H1 (cell line): ENCODE measurements at regions not wholly inside any gene's neighbourhood (a gene's known extent, or its start where the extent isn't known, plus 50 kb on each side); places are given as distances from the start of the nearest gene placed in this dataset.

Experiments used
- CTCF ChIA-PET: fragments of 300-600 bp; sonication (Branson Sonifier 250); formaldehyde crosslinking; loops from one replicate; lab custom pipeline; 2021; ENCODE audit not compliant: partially characterized antibody; lab: Charles Lee
- POLR2A ChIA-PET: fragments of 300-600 bp; sonication (Branson Sonifier 250); formaldehyde crosslinking; loops from one replicate; lab custom pipeline; 2021; ENCODE audit warnings: inconsistent platforms; ENCODE audit not compliant: partially characterized antibody; lab: Charles Lee
- DNase-seq, 2 experiments: peaks; one replicate each; pipeline versions ENCODE4 v3.0.0 to v3.0.0-alpha.2; 2010 to 2022; ENCODE audit warnings: low spot score in 2 of 2, low read depth in 1 of 2, mixed read lengths in 1 of 2
- FAIRE-seq: peaks from 2 replicates; lab custom pipeline; 2011; peaks lifted over from hg19 to GRCh38; lab: Jason Lieb, UNC
- H2AFZ ChIP-seq: 2 replicates; pipeline ENCODE4 v1.8.1; 2012; ENCODE audit warnings: low read length, inconsistent platforms
- H2AK5ac ChIP-seq: 2 replicates; pipeline ENCODE4 v1.6.1; 2013; ENCODE audit warnings: low read depth, low read length
- H2BK120ac ChIP-seq: replicated peaks from 2 replicates; pipeline ENCODE3; 2013; ENCODE audit warnings: low read depth, low read length, inconsistent platforms
- H2BK12ac ChIP-seq: 2 replicates; pipeline ENCODE4 v1.6.1; 2013; ENCODE audit warnings: low read depth, low read length
- H2BK15ac ChIP-seq: 2 replicates; pipeline ENCODE4 v1.6.1; 2013; ENCODE audit warnings: low read length
- H2BK20ac ChIP-seq: 2 replicates; pipeline ENCODE4 v1.6.1; 2013; ENCODE audit warnings: low read length
- H2BK5ac ChIP-seq: 2 replicates; pipeline ENCODE4 v1.6.1; 2013; ENCODE audit warnings: low read depth, low read length
- H3K14ac ChIP-seq: 2 replicates; pipeline ENCODE4 v1.6.1; 2013; ENCODE audit warnings: inconsistent platforms; ENCODE audit not compliant: insufficient read length
- H3K18ac ChIP-seq: 2 replicates; pipeline ENCODE4 v1.6.1; 2013; ENCODE audit warnings: low read length; ENCODE audit errors: extremely low read depth
- H3K23ac ChIP-seq: 2 replicates; pipeline ENCODE4 v1.6.1; 2013; ENCODE audit warnings: inconsistent platforms; ENCODE audit not compliant: insufficient read length
- H3K23me2 ChIP-seq: 2 replicates; pipeline ENCODE4 v1.6.1; 2013; ENCODE audit warnings: low read depth, low read length
- H3K27ac ChIP-seq: 2 replicates; pipeline ENCODE4 v1.6.1; 2011; ENCODE audit warnings: low read depth, low read length, inconsistent platforms
- H3K27me3 ChIP-seq, 4 experiments: replicated peaks in 1 of 4; 1 replicate in 1 of 4; 2 replicates in 3 of 4; pipeline versions ENCODE4 v1.6.1 to v1.8.1; 2011 to 2013; ENCODE audit warnings: low read length in 3 of 4, mild to moderate bottlenecking in 3 of 4, inconsistent platforms in 2 of 4, mixed read lengths in 2 of 4, moderate library complexity in 1 of 4; ENCODE audit not compliant: control insufficient read depth in 3 of 4, insufficient read depth in 3 of 4; ENCODE audit errors: extremely low read depth in 1 of 4
- H3K36me3 ChIP-seq, 4 experiments: 2 replicates each; pipeline versions ENCODE4 v1.6.1 to v1.8.1; 2011 to 2013; ENCODE audit warnings: mild to moderate bottlenecking in 4 of 4, low read length in 3 of 4, moderate library complexity in 2 of 4, control low read depth in 1 of 4, inconsistent platforms in 1 of 4; ENCODE audit not compliant: insufficient read depth in 4 of 4, control insufficient read depth in 2 of 4
- H3K4ac ChIP-seq: replicated peaks from 2 replicates; pipeline ENCODE3; 2013; ENCODE audit warnings: low read length, low read depth, mixed read lengths, inconsistent platforms; ENCODE audit not compliant: insufficient read length
- H3K4me1 ChIP-seq, 4 experiments: replicated peaks in 1 of 4; 1 replicate in 1 of 4; 2 replicates in 3 of 4; pipeline versions ENCODE4 v1.6.1 to v1.8.1; 2011 to 2013; ENCODE audit warnings: low read length in 3 of 4, inconsistent platforms in 2 of 4, mixed read lengths in 1 of 4; ENCODE audit not compliant: insufficient read depth in 4 of 4, control insufficient read depth in 3 of 4
- H3K4me2 ChIP-seq, 2 experiments: 2 replicates each; pipeline versions ENCODE4 v1.6.1 to v1.8.1; 2011 to 2013; ENCODE audit warnings: low read depth in 2 of 2, low read length in 2 of 2, control low read depth in 1 of 2, inconsistent platforms in 1 of 2, mild to moderate bottlenecking in 1 of 2; ENCODE audit not compliant: insufficient read depth in 1 of 2
- H3K4me3 ChIP-seq, 4 experiments: fragments of 200-600, 300-600 bp in 1 of 4; sonication (generic), shearing (Covaris generic), sonication (Bioruptor Twin) in 1 of 4; 2 replicates each; pipeline versions ENCODE4 v1.5.1 to v1.8.1; 2011 to 2016; ENCODE audit warnings: low read length in 4 of 4, low read depth in 3 of 4, control low read depth in 2 of 4, inconsistent platforms in 2 of 4, mild to moderate bottlenecking in 2 of 4, mixed read lengths in 1 of 4, moderate library complexity in 1 of 4; ENCODE audit not compliant: insufficient read depth in 2 of 4; ENCODE audit errors: extremely low read depth in 1 of 4
- H3K56ac ChIP-seq: replicated peaks from 2 replicates; pipeline ENCODE3; 2013; ENCODE audit warnings: low read depth, mild to moderate bottlenecking, mixed read lengths, low read length, inconsistent platforms; ENCODE audit not compliant: insufficient read length
- H3K79me1 ChIP-seq: 2 replicates; pipeline ENCODE4 v1.6.1; 2013; ENCODE audit warnings: low read depth, low read length, control low read depth
- H3K79me2 ChIP-seq, 2 experiments: 2 replicates each; pipeline versions ENCODE4 v1.6.1 to v1.8.1; 2012 to 2013; ENCODE audit warnings: low read length in 2 of 2, mild to moderate bottlenecking in 2 of 2, inconsistent platforms in 1 of 2; ENCODE audit not compliant: insufficient read depth in 2 of 2, control insufficient read depth in 1 of 2
- H3K9ac ChIP-seq, 4 experiments: replicated peaks in 1 of 4; 1 replicate in 1 of 4; 2 replicates in 3 of 4; pipeline versions ENCODE4 v1.6.1 to v1.8.1; 2011 to 2013; ENCODE audit warnings: low read depth in 3 of 4, low read length in 3 of 4, control low read depth in 2 of 4, mild to moderate bottlenecking in 2 of 4, moderate library complexity in 2 of 4, inconsistent platforms in 1 of 4; ENCODE audit errors: extremely low read depth in 1 of 4
- H3K9me3 ChIP-seq, 2 experiments: 2 replicates each; pipeline versions ENCODE4 v1.6.1 to v1.8.1; 2012 to 2013; ENCODE audit warnings: mild to moderate bottlenecking in 2 of 2, moderate library complexity in 2 of 2, control low read depth in 1 of 2, inconsistent platforms in 1 of 2, low read depth in 1 of 2, low read length in 1 of 2, mixed read lengths in 1 of 2; ENCODE audit not compliant: insufficient read depth in 2 of 2
- H4K20me1 ChIP-seq, 2 experiments: replicated peaks in 1 of 2; 2 replicates each; pipeline versions ENCODE3 to v1.8.1; 2011 to 2013; ENCODE audit warnings: inconsistent platforms in 2 of 2, low read length in 2 of 2, mild to moderate bottlenecking in 1 of 2; ENCODE audit not compliant: insufficient read depth in 2 of 2, control insufficient read depth in 1 of 2
- H4K5ac ChIP-seq: 2 replicates; pipeline ENCODE4 v1.6.1; 2013; ENCODE audit warnings: low read length, low read depth, mixed read lengths, inconsistent platforms; ENCODE audit not compliant: insufficient read length
- H4K8ac ChIP-seq: 2 replicates; pipeline ENCODE4 v1.8.0; 2013; ENCODE audit warnings: mild to moderate bottlenecking, moderate library complexity, low read length, inconsistent platforms; ENCODE audit not compliant: insufficient read depth; ENCODE audit errors: extremely low read depth
- H4K91ac ChIP-seq: replicated peaks from 2 replicates; pipeline ENCODE3; 2013; ENCODE audit warnings: low read length, mixed read lengths, inconsistent platforms; ENCODE audit not compliant: insufficient read length
- CREB1 ChIP-seq: IDR thresholded peaks from 2 replicates; pipeline ENCODE4 v1.6.1; 2012; ENCODE audit warnings: inconsistent platforms
- EGR1 ChIP-seq: IDR thresholded peaks from 2 replicates; pipeline ENCODE4 v1.6.1; 2011; ENCODE audit warnings: low read depth, low read length, borderline replicate concordance
- EP300 ChIP-seq, 2 experiments: IDR thresholded peaks; 1 replicate in 1 of 2; 2 replicates in 1 of 2; pipeline ENCODE4 v1.6.1; 2011 to 2012; ENCODE audit warnings: low read depth in 2 of 2, low read length in 2 of 2, mild to moderate bottlenecking in 2 of 2, borderline replicate concordance in 1 of 2, inconsistent platforms in 1 of 2, moderate library complexity in 1 of 2
- FOSL1 ChIP-seq: IDR thresholded peaks from 2 replicates; pipeline ENCODE4 v1.6.1; 2011; ENCODE audit warnings: mild to moderate bottlenecking, low read depth, low read length, moderate library complexity; ENCODE audit not compliant: insufficient read depth
- KDM1A ChIP-seq: fragments of 200-600, 300-600 bp; sonication (generic); IDR thresholded peaks from 2 replicates; pipeline ENCODE4 v1.7.1; 2016; ENCODE audit warnings: mild to moderate bottlenecking, low read length, borderline replicate concordance
- USF2 ChIP-seq: IDR thresholded peaks from 2 replicates; pipeline ENCODE4 v1.6.1; 2011; ENCODE audit warnings: low read length, improper control_type of control experiment
- WGBS, 2 experiments: shearing (Covaris generic) in 1 of 2; methylation state at CpG; one replicate each; pipeline versions ENCODE4 v1.1.6 to v1.1.7; 2013 to 2015; ENCODE audit warnings: low lambda C conversion rate in 2 of 2, mixed read lengths in 2 of 2, inconsistent platforms in 1 of 2, low coverage in 1 of 2, missing lambda C conversion rate in 1 of 2; ENCODE audit not compliant: insufficient replicate concordance in 2 of 2, insufficient coverage in 1 of 2, insufficient read length in 1 of 2; ENCODE audit errors: extremely low coverage in 1 of 2, missing lambda C conversion rate in 1 of 2; 5-methylcytosine and 5-hydroxymethylcytosine counted together

GRCh38 chr2:153417077-153417476 is 61.5 kb downstream of the RPRM start:
- DNase-seq = no peak
- Histone ChIP-seq H3K9ac (no peak overlapping the region), H3K23me2 (no peaks in the 10 kb centered on the region), H3K9me3 (no peaks in the 10 kb centered on the region), H3K4me2 (no peak overlapping the region), H2AK5ac (no peak overlapping the region), H3K27ac (no peak overlapping the region), H2BK20ac (no peak overlapping the region), H2BK12ac (no peak overlapping the region), H4K91ac (no peak overlapping the region), H3K23ac (no peak overlapping the region), H2AFZ (no peak overlapping the region), H2BK15ac (no peak overlapping the region), H3K14ac (no peak overlapping the region), H3K56ac (no peak overlapping the region), H2BK5ac (no peak overlapping the region), H3K4me3 (no peak overlapping the region), H3K27me3 (no peaks in the 10 kb centered on the region), H3K4me1 (no peaks in the 10 kb centered on the region), H3K79me1 (no peaks in the 10 kb centered on the region; the same call in 1 of the 2 replicates), H3K36me3 (no peaks in the 10 kb centered on the region), H2BK120ac (no peak overlapping the region), H4K20me1 (no peaks in the 10 kb centered on the region), H3K79me2 (no peaks in the 10 kb centered on the region), H3K18ac (no peak overlapping the region), H4K5ac (no peak overlapping the region), H4K8ac (no peak overlapping the region), H3K4ac (no peak overlapping the region)
- TF ChIP-seq USF2 (no peak), CREB1 (no peak), KDM1A (no peak), EGR1 (no peak), FOSL1 (no peak), EP300 (IDR thresholded peaks at IDR 0.05; ENCODE audit: borderline replicate concordance in 1 of 2, low read depth in 2 of 2, low read length in 2 of 2) (no peak)
- FAIRE-seq = no peak
- 82% methylated on average over 1 of the region's 1 CpG; no CpG with 5 or more reads in 1 of the 2 experiments for WGBS, 2 experiments
- CTCF ChIA-PET = no interaction called here
- POLR2A ChIA-PET = no interaction called here
